Epithelial cell of proximal tubule (primary cell): ENCODE measurements at regions not wholly inside any gene's neighbourhood (a gene's known extent, or its start where the extent isn't known, plus 50 kb on each side); places are given as distances from the start of the nearest gene placed in this dataset.

Source experiments
- DNase-seq: peaks from one replicate; pipeline ENCODE4 v3.0.0-alpha.2; 2011; ENCODE audit warnings: low read depth
- H3K4me3 ChIP-seq: 2 replicates; pipeline ENCODE4 v1.5.1; 2011; ENCODE audit warnings: low read depth, mild to moderate bottlenecking, low read length
- CTCF ChIP-seq: conservative IDR thresholded peaks from 2 replicates; pipeline ENCODE4 v1.5.1; 2012; ENCODE audit warnings: low read depth, mild to moderate bottlenecking, low read length

- H3K4me3 ChIP-seq = no peak overlapping the region
- no peak for DNase-seq
- TF ChIP-seq CTCF = no peak
These were observed 253.3 kb downstream of the MREG start for GRCh38 chr2:215760091-215760490.

- no peak for TF ChIP-seq CTCF
- H3K4me3 ChIP-seq = no peak overlapping the region
- DNase-seq = no peak
These were observed 254.7 kb downstream of the MREG start for GRCh38 chr2:215758691-215759090.

GRCh38 chr2:215756346-215756730, 257.0 kb downstream of the MREG start:
- no peak for DNase-seq
- no peak overlapping the region for H3K4me3 ChIP-seq
- no peak for TF ChIP-seq CTCF

GRCh38 chr2:215755641-215756345, 257.6 kb downstream of the MREG start:
- DNase-seq = no peak
- no peak for TF ChIP-seq CTCF
- no peak overlapping the region for H3K4me3 ChIP-seq

GRCh38 chr2:215754546-215754945, 258.8 kb downstream of the MREG start:
- no peak for TF ChIP-seq CTCF
- H3K4me3 ChIP-seq = no peak overlapping the region
- DNase-seq = no peak

GRCh38 chr2:215753808-215754207, 259.5 kb downstream of the MREG start:
- DNase-seq = no peak
- H3K4me3 ChIP-seq = no peak overlapping the region
- TF ChIP-seq CTCF = no peak

GRCh38 chr2:215752991-215753390, 260.4 kb downstream of the MREG start:
- DNase-seq = no peak
- TF ChIP-seq CTCF = no peak
- no peak overlapping the region for H3K4me3 ChIP-seq
